Liver (tissue), 3 donors: ENCODE measurements at regions not wholly inside any gene's neighbourhood (a gene's known extent, or its start where the extent isn't known, plus 50 kb on each side); places are given as distances from the start of the nearest gene placed in this dataset.

Experiments used
- GABPA ChIP-seq, 2 donors: IDR thresholded peaks in 1 of 2; conservative IDR thresholded peaks in 1 of 2; 2 replicates each; pipeline ENCODE4 v1.6.1; 2016; ENCODE audit warnings: antibody characterized with exemption in 2 of 2, mild to moderate bottlenecking in 1 of 2, moderate library complexity in 1 of 2
- SP1 ChIP-seq: IDR thresholded peaks from 2 replicates; pipeline ENCODE4 v1.6.1; 2018; ENCODE audit warnings: antibody characterized with exemption, mild to moderate bottlenecking
- YY1 ChIP-seq: IDR thresholded peaks from 2 replicates; pipeline ENCODE4 v1.6.1; 2016; ENCODE audit warnings: antibody characterized with exemption, mild to moderate bottlenecking
- TF ChIP-seq, protein P1 (sequence below): fragments of 150-350 bp; IDR thresholded peaks from 2 replicates; pipeline ENCODE4 v1.5.1; 2017; ENCODE audit warnings: improper control_type of control experiment, low read depth, low read length; ENCODE audit not compliant: missing input control
- TF ChIP-seq, protein P2 (sequence below): IDR thresholded peaks from 2 replicates; pipeline ENCODE4 v1.6.1; 2016; ENCODE audit warnings: antibody characterized with exemption
- TF ChIP-seq, protein P3 (sequence below): IDR thresholded peaks from 2 replicates; pipeline ENCODE4 v1.6.1; 2016; ENCODE audit warnings: antibody characterized with exemption, mild to moderate bottlenecking
- donor health status: healthy.
- donor health status: healthy.

DNA sequence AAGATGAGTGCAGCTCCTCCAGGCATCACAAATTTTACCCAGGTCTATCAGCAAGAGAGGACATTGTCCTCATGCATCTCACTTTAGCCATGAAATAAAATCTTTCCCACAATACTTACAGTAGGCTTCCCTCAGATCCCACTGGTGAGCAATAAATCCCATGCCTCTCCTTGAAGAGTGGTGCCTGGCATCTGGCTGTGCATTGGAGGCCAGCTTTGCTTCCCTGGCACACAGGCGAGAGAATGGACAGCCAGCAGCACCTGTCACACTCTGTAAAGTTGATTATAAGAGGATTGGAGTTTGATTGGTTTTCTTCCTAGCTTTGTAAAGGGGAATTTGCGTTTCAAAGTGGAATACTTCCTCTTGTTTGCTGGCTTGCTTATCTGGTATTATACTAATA is 1153.9 kb downstream of the AACS start:
- TF ChIP-seq, protein P1, sequence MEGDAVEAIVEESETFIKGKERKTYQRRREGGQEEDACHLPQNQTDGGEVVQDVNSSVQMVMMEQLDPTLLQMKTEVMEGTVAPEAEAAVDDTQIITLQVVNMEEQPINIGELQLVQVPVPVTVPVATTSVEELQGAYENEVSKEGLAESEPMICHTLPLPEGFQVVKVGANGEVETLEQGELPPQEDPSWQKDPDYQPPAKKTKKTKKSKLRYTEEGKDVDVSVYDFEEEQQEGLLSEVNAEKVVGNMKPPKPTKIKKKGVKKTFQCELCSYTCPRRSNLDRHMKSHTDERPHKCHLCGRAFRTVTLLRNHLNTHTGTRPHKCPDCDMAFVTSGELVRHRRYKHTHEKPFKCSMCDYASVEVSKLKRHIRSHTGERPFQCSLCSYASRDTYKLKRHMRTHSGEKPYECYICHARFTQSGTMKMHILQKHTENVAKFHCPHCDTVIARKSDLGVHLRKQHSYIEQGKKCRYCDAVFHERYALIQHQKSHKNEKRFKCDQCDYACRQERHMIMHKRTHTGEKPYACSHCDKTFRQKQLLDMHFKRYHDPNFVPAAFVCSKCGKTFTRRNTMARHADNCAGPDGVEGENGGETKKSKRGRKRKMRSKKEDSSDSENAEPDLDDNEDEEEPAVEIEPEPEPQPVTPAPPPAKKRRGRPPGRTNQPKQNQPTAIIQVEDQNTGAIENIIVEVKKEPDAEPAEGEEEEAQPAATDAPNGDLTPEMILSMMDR, result no peak
- TF ChIP-seq, protein P2, sequence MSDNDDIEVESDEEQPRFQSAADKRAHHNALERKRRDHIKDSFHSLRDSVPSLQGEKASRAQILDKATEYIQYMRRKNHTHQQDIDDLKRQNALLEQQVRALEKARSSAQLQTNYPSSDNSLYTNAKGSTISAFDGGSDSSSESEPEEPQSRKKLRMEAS, result no peak
- TF ChIP-seq, protein P3, sequence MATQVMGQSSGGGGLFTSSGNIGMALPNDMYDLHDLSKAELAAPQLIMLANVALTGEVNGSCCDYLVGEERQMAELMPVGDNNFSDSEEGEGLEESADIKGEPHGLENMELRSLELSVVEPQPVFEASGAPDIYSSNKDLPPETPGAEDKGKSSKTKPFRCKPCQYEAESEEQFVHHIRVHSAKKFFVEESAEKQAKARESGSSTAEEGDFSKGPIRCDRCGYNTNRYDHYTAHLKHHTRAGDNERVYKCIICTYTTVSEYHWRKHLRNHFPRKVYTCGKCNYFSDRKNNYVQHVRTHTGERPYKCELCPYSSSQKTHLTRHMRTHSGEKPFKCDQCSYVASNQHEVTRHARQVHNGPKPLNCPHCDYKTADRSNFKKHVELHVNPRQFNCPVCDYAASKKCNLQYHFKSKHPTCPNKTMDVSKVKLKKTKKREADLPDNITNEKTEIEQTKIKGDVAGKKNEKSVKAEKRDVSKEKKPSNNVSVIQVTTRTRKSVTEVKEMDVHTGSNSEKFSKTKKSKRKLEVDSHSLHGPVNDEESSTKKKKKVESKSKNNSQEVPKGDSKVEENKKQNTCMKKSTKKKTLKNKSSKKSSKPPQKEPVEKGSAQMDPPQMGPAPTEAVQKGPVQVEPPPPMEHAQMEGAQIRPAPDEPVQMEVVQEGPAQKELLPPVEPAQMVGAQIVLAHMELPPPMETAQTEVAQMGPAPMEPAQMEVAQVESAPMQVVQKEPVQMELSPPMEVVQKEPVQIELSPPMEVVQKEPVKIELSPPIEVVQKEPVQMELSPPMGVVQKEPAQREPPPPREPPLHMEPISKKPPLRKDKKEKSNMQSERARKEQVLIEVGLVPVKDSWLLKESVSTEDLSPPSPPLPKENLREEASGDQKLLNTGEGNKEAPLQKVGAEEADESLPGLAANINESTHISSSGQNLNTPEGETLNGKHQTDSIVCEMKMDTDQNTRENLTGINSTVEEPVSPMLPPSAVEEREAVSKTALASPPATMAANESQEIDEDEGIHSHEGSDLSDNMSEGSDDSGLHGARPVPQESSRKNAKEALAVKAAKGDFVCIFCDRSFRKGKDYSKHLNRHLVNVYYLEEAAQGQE, result no peak
- TF ChIP-seq YY1 (no peak), SP1 (no peak), GABPA (IDR thresholded peaks at IDR 0.05 in 1 of 2, conservative IDR thresholded peaks at IDR 0.05 in 1 of 2) (no peak)
